Upper lobe of right lung (tissue), 1 donor: ENCODE measurements at regions not wholly inside any gene's neighbourhood (a gene's known extent, or its start where the extent isn't known, plus 50 kb on each side); places are given as distances from the start of the nearest gene placed in this dataset.

ENCODE experiments used
- ATAC-seq: fragments of 200-7000 bp; cut with Tn5 transposase; one replicate; pipeline ENCODE4 v1.9.1; 2020; ENCODE audit warnings: mild to moderate bottlenecking, moderate library complexity
- DNase-seq: peaks from one replicate; pipeline ENCODE4 v3.0.0-alpha.2; 2020
- H3K27ac ChIP-seq: fragments of 200-600 bp; one replicate; pipeline ENCODE4 v1.8.0; 2022
- H3K27me3 ChIP-seq: fragments of 200-600 bp; one replicate; pipeline ENCODE4 v1.8.0; 2022; ENCODE audit warnings: mild to moderate bottlenecking
- H3K36me3 ChIP-seq: fragments of 200-600 bp; one replicate; pipeline ENCODE4 v1.8.0; 2022
- H3K4me1 ChIP-seq: fragments of 200-600 bp; one replicate; pipeline ENCODE4 v1.8.0; 2022
- H3K4me3 ChIP-seq: fragments of 200-600 bp; one replicate; pipeline ENCODE4 v1.8.0; 2022; ENCODE audit warnings: mild to moderate bottlenecking
- H3K9me3 ChIP-seq: fragments of 200-600 bp; one replicate; pipeline ENCODE4 v1.8.0; 2022
- CTCF ChIP-seq: fragments of 200-600 bp; IDR thresholded peaks from one replicate; pipeline ENCODE4 v1.8.0; 2022; ENCODE audit warnings: antibody characterized with exemption
- intact Hi-C: fragments of 100-400 bp; cut with DNase I; formaldehyde crosslinking; loops from one replicate; pipeline ENCODE4 v1.11.0; 2022
- donor health status: DM: no; HTN: yes; CAD: no; lungs with severe emphysema.

GRCh38 chr3:61454006-61454585 is 107.3 kb upstream of the PTPRG start:
- intact Hi-C loops = no loop called here
- DNase-seq (no peak), ATAC-seq (no peak)
- Histone ChIP-seq H3K4me1 (no peaks in the 10 kb centered on the region), H3K36me3 (no peaks in the 10 kb centered on the region), H3K9me3 (no peaks in the 10 kb centered on the region), H3K27me3 (no peaks in the 10 kb centered on the region), H3K27ac (no peak overlapping the region), H3K4me3 (no peak overlapping the region)
- no peak for TF ChIP-seq CTCF

GRCh38 chr3:61454801-61455200 is 106.6 kb upstream of the PTPRG start:
- TF ChIP-seq CTCF = no peak
- DNase-seq = no peak
- intact Hi-C loops = no loop called here

GRCh38 chr3:61460636-61461035 is 100.7 kb upstream of the PTPRG start:
- intact Hi-C loops = no loop called here

More at GRCh38 chr3:61454801-61455200, 106.6 kb upstream of the PTPRG start:
- ATAC-seq = no peak
- H3K27me3 ChIP-seq = no peaks in the 10 kb centered on the region
- no peaks in the 10 kb centered on the region for H3K4me1 ChIP-seq
- H3K36me3 ChIP-seq = no peaks in the 10 kb centered on the region
- H3K27ac ChIP-seq = no peak overlapping the region
- H3K9me3 ChIP-seq = no peaks in the 10 kb centered on the region
- no peak overlapping the region for H3K4me3 ChIP-seq

GRCh38 chr3:61463191-61463590 is 98.2 kb upstream of the PTPRG start:
- ATAC-seq (no peak), DNase-seq (no peak)
- no peak overlapping the region for H3K27ac ChIP-seq
- H3K9me3 ChIP-seq = no peaks in the 10 kb centered on the region
- no peaks in the 10 kb centered on the region for H3K27me3 ChIP-seq
- H3K4me1 ChIP-seq = no peaks in the 10 kb centered on the region
- intact Hi-C loops = no loop called here
- H3K36me3 ChIP-seq = no peaks in the 10 kb centered on the region
- no peak overlapping the region for H3K4me3 ChIP-seq
- no peak for TF ChIP-seq CTCF

More at GRCh38 chr3:61460636-61461035, 100.7 kb upstream of the PTPRG start:
- Histone ChIP-seq H3K27ac (no peak overlapping the region), H3K4me1 (no peaks in the 10 kb centered on the region), H3K9me3 (no peaks in the 10 kb centered on the region), H3K4me3 (no peak overlapping the region), H3K36me3 (no peaks in the 10 kb centered on the region), H3K27me3 (no peaks in the 10 kb centered on the region)
- DNase-seq = no peak
- ATAC-seq = no peak
- TF ChIP-seq CTCF = no peak

GRCh38 chr3:61464518-61465140 is 96.7 kb upstream of the PTPRG start:
- H3K27ac ChIP-seq = no peak overlapping the region
- H3K27me3 ChIP-seq = no peaks in the 10 kb centered on the region
- H3K4me3 ChIP-seq = no peak overlapping the region
- DNase-seq = no peak
- no peaks in the 10 kb centered on the region for H3K4me1 ChIP-seq
- H3K9me3 ChIP-seq = no peaks in the 10 kb centered on the region
- TF ChIP-seq CTCF = no peak
- intact Hi-C loops = no loop called here
- no peaks in the 10 kb centered on the region for H3K36me3 ChIP-seq
- no peak for ATAC-seq
